AG10803 (cell line): ENCODE measurements at regions not wholly inside any gene's neighbourhood (a gene's known extent, or its start where the extent isn't known, plus 50 kb on each side); places are given as distances from the start of the nearest gene placed in this dataset.

ENCODE experiments used
- DNase-seq: peaks from one replicate; pipeline ENCODE4 v3.0.0; 2010; ENCODE audit warnings: low read depth
- H3K4me3 ChIP-seq: 2 replicates; pipeline ENCODE4 v1.5.1; 2011; ENCODE audit warnings: mild to moderate bottlenecking, low read length, control low read depth
- TF ChIP-seq, protein P1 (sequence below): conservative IDR thresholded peaks from 2 replicates; pipeline ENCODE4 v1.5.1; 2011; ENCODE audit warnings: mild to moderate bottlenecking, low read length, control low read depth, inconsistent platforms

DNA sequence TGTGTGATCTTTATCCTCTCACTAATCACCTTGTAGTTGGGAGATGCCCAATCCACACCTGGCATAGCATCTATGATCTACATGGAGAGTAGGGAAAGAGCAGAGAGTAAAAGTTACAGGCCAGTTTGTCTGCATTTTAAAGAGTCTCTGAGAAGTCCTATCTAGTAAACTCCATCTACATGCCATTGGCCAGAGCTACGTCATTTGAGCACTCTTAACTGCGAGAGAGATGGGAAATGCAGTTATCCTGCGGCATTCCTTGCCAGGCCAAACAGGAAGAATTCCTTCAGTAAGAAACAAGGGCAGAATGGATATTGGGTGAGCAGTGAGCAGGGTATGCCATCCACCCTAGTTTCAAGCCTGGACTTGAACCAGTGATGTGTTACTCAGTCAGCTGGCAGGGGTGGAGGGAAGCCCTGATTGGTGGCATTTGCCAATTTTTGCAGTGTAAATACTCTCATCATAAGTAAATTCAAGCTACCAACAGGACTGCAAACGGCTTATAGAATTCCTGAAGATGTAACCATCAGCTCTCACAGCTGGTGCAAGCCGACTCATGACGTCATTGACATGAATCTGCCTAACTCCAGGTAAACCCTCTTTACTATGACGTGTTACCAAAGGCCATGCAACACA, 156.8 kb upstream of the MSX2 start:
- DNase-seq, result no peak
- H3K4me3 ChIP-seq, result no peak overlapping the region
- TF ChIP-seq, protein P1, sequence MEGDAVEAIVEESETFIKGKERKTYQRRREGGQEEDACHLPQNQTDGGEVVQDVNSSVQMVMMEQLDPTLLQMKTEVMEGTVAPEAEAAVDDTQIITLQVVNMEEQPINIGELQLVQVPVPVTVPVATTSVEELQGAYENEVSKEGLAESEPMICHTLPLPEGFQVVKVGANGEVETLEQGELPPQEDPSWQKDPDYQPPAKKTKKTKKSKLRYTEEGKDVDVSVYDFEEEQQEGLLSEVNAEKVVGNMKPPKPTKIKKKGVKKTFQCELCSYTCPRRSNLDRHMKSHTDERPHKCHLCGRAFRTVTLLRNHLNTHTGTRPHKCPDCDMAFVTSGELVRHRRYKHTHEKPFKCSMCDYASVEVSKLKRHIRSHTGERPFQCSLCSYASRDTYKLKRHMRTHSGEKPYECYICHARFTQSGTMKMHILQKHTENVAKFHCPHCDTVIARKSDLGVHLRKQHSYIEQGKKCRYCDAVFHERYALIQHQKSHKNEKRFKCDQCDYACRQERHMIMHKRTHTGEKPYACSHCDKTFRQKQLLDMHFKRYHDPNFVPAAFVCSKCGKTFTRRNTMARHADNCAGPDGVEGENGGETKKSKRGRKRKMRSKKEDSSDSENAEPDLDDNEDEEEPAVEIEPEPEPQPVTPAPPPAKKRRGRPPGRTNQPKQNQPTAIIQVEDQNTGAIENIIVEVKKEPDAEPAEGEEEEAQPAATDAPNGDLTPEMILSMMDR, result no peak

DNA sequence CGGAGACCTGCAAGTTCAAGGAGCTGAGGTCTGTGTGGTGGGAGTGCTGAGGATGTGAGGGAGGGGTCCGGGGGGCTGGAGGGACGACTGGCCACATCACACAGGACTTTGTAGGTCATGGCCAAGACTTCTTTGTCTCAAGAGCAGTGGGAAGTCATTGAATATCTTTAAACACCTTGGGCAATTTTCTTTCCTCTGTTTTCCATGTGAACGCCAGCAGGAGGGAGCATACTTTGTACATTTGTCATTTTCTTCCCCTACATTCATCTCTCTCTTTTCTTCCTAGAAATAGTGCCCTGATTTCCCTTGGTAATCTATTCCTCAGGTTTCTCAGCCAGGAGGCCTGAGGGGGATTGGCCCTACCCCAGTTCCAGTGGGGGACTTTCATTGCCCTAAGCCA, 153.7 kb upstream of the MSX2 start:
- H3K4me3 ChIP-seq, result no peak overlapping the region
- TF ChIP-seq, protein P1, result no peak
- DNase-seq, result no peak

DNA sequence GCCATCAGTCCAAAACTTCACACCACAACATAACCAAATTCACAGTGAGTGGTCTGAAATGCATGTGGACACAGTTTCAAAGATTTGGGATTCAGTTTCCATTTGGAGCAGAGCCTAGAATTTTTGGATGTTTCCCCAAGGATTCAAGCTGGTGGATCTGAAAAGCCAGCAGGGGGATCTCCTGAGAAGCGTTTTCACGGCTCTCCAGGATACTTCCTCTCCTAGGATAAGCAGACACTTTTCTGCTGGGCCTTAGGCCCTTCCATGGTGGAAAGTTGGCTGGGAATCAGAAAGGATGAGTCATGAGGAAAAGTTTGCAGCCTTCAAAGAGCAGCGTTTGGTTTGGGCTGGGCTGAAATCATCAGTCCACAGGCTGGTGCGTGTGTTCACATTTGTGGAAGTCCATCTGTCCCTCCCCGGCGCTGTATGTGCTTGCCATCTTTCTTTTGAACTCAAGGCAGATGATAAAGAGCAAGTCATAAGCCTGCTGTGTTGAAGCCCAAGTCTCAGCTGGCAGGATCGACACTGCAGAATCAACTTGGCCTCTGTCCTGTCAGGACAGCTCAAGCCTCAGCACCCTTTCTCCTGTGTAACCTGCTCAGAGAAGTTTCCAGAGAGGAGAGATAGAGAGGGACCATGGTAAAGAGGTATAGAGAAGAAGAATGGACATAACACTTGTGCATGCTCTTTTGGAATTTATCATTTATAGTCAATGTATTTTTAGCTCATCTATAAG, 152.6 kb upstream of the MSX2 start:
- H3K4me3 ChIP-seq, result no peak overlapping the region
- TF ChIP-seq, protein P1, result peak; percentile 30
- peak; percentile 76 for DNase-seq

DNA sequence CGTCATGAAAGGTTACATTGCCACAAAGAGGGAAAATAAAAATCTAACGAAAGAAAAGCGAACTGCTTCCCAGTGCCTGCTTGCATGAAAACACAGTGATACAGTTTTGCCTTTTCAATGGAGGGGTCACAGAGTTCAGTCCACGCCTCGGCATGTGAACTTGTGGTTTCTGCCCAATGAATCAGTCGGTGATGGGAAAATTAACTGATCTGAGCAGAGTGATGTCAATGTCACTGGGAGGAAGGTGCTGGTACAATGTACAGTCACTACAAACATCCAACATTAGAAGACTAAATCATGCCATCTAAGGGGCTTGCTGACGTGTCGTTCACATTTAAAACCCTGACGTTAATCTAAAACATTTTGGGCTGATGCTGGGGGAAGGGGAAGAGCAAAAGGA, 151.8 kb upstream of the MSX2 start:
- H3K4me3 ChIP-seq, result no peak overlapping the region
- no peak for DNase-seq
- TF ChIP-seq, protein P1, result no peak

DNA sequence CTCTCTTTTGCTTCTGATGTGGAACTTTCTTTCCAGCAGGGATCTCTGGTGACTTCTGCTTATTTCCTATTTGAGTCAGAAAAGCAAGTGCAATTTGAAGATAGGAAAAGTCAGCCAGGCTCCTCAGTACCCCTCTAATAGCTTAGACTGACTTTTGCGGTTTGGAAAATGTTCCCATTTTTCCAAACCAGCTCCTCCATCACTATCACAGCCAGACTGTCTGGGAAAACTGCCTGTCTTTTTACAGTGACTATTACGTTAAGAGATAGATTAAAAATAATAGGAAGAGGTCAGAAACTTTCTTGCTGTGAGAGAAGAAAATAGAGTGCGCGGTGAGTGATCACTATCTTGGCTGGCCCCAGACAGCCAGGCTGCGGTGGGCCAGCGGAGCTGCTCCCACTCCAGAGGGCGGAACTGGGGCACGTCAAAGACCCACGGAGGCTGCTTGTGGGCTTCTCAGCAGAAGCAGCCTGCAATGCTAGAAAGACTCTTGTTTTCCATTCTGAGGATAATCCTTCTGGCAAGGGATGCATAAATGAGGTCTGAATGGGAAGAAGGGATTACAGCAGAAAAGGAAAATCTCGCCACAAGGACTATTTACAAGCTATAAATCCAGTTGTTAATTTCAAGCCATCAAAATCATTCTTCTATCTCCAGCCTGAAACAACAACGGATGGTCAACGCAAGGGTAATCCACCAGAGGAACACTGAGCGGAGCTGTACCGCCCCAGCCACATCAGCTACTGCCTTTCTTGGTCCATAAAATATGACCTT, 151.0 kb upstream of the MSX2 start:
- TF ChIP-seq, protein P1, result no peak
- no peak for DNase-seq

DNA sequence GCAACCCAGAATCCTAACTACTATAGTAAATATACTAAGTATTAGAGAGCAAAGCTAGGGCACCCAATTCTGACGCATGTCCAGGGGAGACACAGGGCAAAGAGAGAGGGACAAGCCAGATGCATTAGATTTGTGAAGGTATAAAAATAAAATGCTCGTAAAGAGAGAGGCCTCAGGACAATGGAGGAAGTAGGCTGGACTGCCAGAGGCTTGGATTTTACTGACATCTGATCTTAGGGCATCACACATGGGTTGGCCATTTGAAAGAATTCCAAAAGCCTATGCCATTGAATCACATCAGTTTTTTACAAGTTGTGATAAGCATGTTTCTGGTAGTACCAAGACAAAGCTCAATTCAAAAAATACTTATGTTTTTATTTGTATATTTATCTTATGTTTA, 149.3 kb upstream of the MSX2 start:
- no peak overlapping the region for H3K4me3 ChIP-seq

More for the DNA sequence above, 151.0 kb upstream of the MSX2 start:
- no peak overlapping the region for H3K4me3 ChIP-seq

More for the DNA sequence above, 149.3 kb upstream of the MSX2 start:
- no peak for DNase-seq
- TF ChIP-seq, protein P1, result no peak
